NCI-H774 (cell line): ENCODE measurements at regions not wholly inside any gene's neighbourhood (a gene's known extent, or its start where the extent isn't known, plus 50 kb on each side); places are given as distances from the start of the nearest gene placed in this dataset.
"Not testable (repeated sequence)": the region's sequence is repeated elsewhere in the genome, so short reads cannot be mapped to it uniquely, and the experiment has no call there.

Experiments
- DNase-seq: peaks from one replicate; lab custom pipeline; 2025; lab: John Stamatoyannopoulos, UW

GRCh38 chr4:116018831-116019230, 905.4 kb upstream of the NDST4 start:
- DNase-seq: no peak

GRCh38 chr4:116016201-116016600, 902.8 kb upstream of the NDST4 start:
- no peak for DNase-seq

- DNase-seq: no peak
Observed at GRCh38 chr4:116015549-116015948, 902.1 kb upstream of the NDST4 start.

GRCh38 chr4:116015062-116015461, 901.6 kb upstream of the NDST4 start:
- no peak for DNase-seq

- no peak for DNase-seq
Observed at GRCh38 chr4:116010923-116011322, 897.5 kb upstream of the NDST4 start.

GRCh38 chr4:116005806-116006088, 892.3 kb upstream of the NDST4 start:
- no peak for DNase-seq

- no peak for DNase-seq
Observed at GRCh38 chr4:116005037-116005805, 891.8 kb upstream of the NDST4 start.

- no peak for DNase-seq
Observed at GRCh38 chr4:116001291-116001690, 887.9 kb upstream of the NDST4 start.

GRCh38 chr4:115986573-115986972, 873.2 kb upstream of the NDST4 start:
- DNase-seq: no peak

GRCh38 chr4:115975421-115976001, 862.1 kb upstream of the NDST4 start:
- not testable (repeated sequence) for DNase-seq

GRCh38 chr4:115973768-115974167, 860.3 kb upstream of the NDST4 start:
- no peak for DNase-seq

- no peak for DNase-seq
Observed at GRCh38 chr4:115972967-115973366, 859.5 kb upstream of the NDST4 start.

- no peak for DNase-seq
Observed at GRCh38 chr4:115970859-115971258, 857.4 kb upstream of the NDST4 start.

- DNase-seq: no peak
Observed at GRCh38 chr4:115969756-115970155, 856.3 kb upstream of the NDST4 start.

GRCh38 chr4:115965588-115965987, 852.2 kb upstream of the NDST4 start:
- no peak for DNase-seq

- DNase-seq: not testable (repeated sequence)
Observed at GRCh38 chr4:115956054-115956796, 842.8 kb upstream of the NDST4 start.

- DNase-seq: no peak
Observed at GRCh38 chr4:115950806-115951205, 837.4 kb upstream of the NDST4 start.

GRCh38 chr4:115949974-115950743, 836.7 kb upstream of the NDST4 start:
- not testable (repeated sequence) for DNase-seq

GRCh38 chr4:115945026-115945425, 831.6 kb upstream of the NDST4 start:
- no peak for DNase-seq

- DNase-seq: no peak
Observed at GRCh38 chr4:115944146-115944905, 830.9 kb upstream of the NDST4 start.

GRCh38 chr4:115938764-115939443, 825.5 kb upstream of the NDST4 start:
- DNase-seq: no peak
